GM13977 (cell line): ENCODE measurements at regions not wholly inside any gene's neighbourhood (a gene's known extent, or its start where the extent isn't known, plus 50 kb on each side); places are given as distances from the start of the nearest gene placed in this dataset.

ENCODE experiments used
- DNase-seq: peaks from one replicate; pipeline ENCODE4 v3.0.0; 2012; ENCODE audit warnings: low spot score
- CTCF ChIP-seq: IDR thresholded peaks from 2 replicates; pipeline ENCODE4 v1.5.1; 2012; ENCODE audit warnings: mild to moderate bottlenecking, control low read depth; ENCODE audit not compliant: insufficient read depth; ENCODE audit errors: extremely low read depth, missing control alignments
- in situ Hi-C: fragments of 300-500 bp; cut with MboI; formaldehyde crosslinking; loops from one replicate; pipeline ENCODE4 v1.12.0; 2022; ENCODE audit warnings: low sequenced_read_pairs, low pct_unique_long_range_greater_than_20kb, mixed read lengths, inconsistent platforms; ENCODE audit not compliant: unreplicated experiment

- DNase-seq: no peak
- in situ Hi-C loops: no loop called here
- TF ChIP-seq CTCF: no peak
Observed at GRCh38 chr20:61023612-61024011, 228.4 kb upstream of the CDH4 start.

DNA sequence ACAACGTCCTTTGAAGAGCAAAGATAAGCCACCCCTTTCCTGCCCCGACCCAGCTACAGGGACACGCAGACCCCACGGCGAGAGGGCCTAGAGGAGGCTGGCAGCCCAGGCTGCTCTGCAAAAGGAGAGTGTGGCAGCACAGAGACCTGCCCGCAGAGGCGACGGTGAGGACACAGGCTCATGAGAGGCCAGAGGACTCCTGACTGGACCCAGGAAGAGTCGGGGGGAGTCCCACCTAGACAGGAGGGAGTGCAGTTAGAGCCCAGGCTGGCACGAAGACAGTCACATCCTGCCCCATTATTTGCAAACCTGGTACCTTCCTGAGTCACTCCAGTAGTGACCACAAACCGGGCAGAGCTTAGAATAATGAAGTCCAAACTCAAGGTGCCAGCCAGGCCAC, 227.7 kb upstream of the CDH4 start:
- in situ Hi-C loops: no loop called here
- no peak for TF ChIP-seq CTCF
- no peak for DNase-seq

- in situ Hi-C loops: no loop called here
- no peak for TF ChIP-seq CTCF
- no peak for DNase-seq
Observed at GRCh38 chr20:61025536-61025935, 226.5 kb upstream of the CDH4 start.

GRCh38 chr20:61026173-61026572, 225.9 kb upstream of the CDH4 start:
- TF ChIP-seq CTCF: no peak
- DNase-seq: no peak
- in situ Hi-C loops: no loop called here

DNA sequence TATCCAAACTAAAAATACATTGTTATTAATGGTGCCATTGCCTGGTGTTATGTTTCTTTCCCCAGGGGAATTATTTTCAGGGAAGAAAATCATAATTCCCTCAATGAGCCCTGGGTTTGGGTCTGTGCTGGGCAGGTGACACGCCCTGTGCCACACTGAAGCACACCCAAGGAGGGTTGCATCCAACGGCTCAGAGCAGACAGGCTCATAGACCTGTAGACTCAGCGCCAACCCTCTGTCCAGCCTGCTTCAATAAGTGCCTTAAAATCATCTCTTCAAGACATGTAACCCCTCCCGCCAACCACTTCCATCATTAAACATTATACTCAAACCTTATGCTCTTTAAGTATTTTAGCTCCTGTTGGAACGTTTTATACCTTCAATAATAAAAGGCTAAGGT, 225.3 kb upstream of the CDH4 start:
- in situ Hi-C loops: no loop called here
- TF ChIP-seq CTCF: no peak
- DNase-seq: no peak

DNA sequence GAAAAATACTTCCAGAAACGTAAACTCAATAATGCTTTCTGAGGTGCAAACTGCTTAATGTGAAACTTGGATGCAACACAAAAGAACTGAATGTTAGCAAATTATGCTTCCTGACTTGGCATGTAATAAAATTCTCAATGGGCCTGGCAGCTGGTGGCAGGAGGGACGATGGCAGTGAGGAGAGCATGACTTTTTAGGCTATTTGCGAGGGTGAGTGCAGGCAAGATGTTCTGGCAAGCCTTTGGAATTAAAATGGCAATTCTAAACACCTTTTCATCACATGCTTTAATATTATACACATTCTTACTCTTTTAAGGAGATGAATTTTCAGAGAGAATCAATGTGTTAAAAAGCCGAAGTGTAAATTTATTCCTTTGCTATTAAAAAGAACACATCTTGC, 224.8 kb upstream of the CDH4 start:
- TF ChIP-seq CTCF: no peak
- DNase-seq: no peak
- in situ Hi-C loops: no loop called here

- DNase-seq: no peak
- TF ChIP-seq CTCF: no peak
- in situ Hi-C loops: no loop called here
Observed at GRCh38 chr20:61030130-61030529, 221.9 kb upstream of the CDH4 start.
